ENCODE measurements at regions not wholly inside any gene's neighbourhood (a gene's known extent, or its start where the extent isn't known, plus 50 kb on each side); places are given as distances from the start of the nearest gene placed in this dataset.

DNA sequence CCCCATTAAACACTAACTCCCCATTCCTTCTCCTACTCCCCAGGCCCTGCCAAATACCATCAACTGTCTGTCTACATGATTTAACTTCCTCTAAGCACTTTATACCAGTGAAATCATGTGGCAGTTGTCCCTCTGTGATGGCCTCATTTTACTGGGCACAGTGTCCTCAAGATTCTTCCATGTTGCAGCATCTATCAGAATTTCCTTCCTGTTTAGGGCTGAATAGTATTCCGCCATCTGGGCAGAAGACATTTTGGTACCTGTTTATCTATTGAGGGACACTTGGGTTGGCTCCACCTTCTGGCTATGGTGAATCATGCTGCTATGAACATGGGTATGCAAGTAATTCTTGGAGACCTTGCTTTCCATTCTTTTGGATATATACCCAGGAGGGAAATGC, 59.4 kb upstream of the IRX4 start:
- no peaks in the 10 kb centered on the region for H3K27me3 ChIP-seq
- ATAC-seq (no peak), DNase-seq (no peak)
- no peaks in the 10 kb centered on the region for H3K4me1 ChIP-seq
- intact Hi-C loops (cut with DNase I): no loop called here
- WGBS, 2 donors: 89 to 93% methylated on average over 1 of the region's 1 CpG
- H3K36me3 ChIP-seq (replicated peaks in 1 of 2; ENCODE audit: insufficient read depth in 1 of 2, low read depth in 2 of 2): no peaks in the 10 kb centered on the region
- H3K27ac ChIP-seq: no peak overlapping the region
- H3K9me3 ChIP-seq: no peaks in the 10 kb centered on the region
- no peak overlapping the region for H3K4me3 ChIP-seq
- TF ChIP-seq, protein P1, sequence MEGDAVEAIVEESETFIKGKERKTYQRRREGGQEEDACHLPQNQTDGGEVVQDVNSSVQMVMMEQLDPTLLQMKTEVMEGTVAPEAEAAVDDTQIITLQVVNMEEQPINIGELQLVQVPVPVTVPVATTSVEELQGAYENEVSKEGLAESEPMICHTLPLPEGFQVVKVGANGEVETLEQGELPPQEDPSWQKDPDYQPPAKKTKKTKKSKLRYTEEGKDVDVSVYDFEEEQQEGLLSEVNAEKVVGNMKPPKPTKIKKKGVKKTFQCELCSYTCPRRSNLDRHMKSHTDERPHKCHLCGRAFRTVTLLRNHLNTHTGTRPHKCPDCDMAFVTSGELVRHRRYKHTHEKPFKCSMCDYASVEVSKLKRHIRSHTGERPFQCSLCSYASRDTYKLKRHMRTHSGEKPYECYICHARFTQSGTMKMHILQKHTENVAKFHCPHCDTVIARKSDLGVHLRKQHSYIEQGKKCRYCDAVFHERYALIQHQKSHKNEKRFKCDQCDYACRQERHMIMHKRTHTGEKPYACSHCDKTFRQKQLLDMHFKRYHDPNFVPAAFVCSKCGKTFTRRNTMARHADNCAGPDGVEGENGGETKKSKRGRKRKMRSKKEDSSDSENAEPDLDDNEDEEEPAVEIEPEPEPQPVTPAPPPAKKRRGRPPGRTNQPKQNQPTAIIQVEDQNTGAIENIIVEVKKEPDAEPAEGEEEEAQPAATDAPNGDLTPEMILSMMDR (IDR thresholded peaks at IDR 0.05): no peak
- no peak for TF ChIP-seq POLR2A (IDR thresholded peaks at IDR 0.05)

- Histone ChIP-seq H3K27ac (no peak overlapping the region), H3K4me3 (no peak overlapping the region), H3K9me3 (no peaks in the 10 kb centered on the region), H3K36me3 (replicated peaks in 1 of 2; ENCODE audit: insufficient read depth in 1 of 2, low read depth in 2 of 2) (no peaks in the 10 kb centered on the region), H3K27me3 (no peaks in the 10 kb centered on the region), H3K4me1 (no peaks in the 10 kb centered on the region)
- TF ChIP-seq POLR2A (IDR thresholded peaks at IDR 0.05): no peak
- TF ChIP-seq, protein P1 (IDR thresholded peaks at IDR 0.05): no peak
- no peak for ATAC-seq
- intact Hi-C loops (cut with DNase I): no loop called here
- no peak for DNase-seq
- 46 to 71% methylated on average over 5 to 6 of the region's 6 CpGs for WGBS, 2 donors
These were observed 56.5 kb upstream of the IRX4 start for GRCh38 chr5:1939256-1939655.

DNA sequence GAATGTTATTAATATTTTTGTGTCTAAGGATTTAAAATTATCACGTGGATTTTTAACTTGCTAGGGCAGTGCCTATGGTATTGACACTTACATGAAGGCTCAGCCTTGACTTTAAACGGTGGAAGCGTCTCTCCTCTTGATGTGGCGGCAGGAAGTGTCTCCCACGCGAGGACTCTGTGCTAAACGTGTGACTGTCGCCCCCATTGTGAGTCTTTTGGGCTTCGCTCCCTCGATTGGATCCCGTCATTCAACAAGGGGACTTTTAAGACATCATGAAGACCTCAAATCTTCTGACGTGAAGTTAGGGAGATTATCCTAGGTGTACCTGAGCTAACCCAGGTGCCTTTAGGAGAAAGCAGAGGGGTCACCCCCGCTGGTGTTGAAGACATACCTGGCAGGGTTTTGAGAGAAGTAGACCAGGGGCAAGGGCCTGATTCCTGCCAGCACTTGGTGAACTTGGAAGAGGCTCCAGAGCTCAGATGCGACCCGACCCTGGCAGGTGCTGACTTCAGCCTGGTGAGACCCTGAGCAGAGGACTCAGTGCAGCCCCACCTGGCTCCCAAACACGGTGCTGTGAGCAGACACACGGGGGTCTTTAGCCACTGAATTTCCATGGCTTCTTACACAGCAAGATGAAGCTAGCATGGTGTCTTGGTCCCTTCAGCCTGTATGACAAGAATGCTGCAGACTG, 55.7 kb upstream of the IRX4 start:
- Histone ChIP-seq H3K27ac (no peak overlapping the region), H3K4me3 (no peak overlapping the region), H3K4me1 (no peaks in the 10 kb centered on the region), H3K36me3 (replicated peaks in 1 of 2; ENCODE audit: insufficient read depth in 1 of 2, low read depth in 2 of 2) (no peaks in the 10 kb centered on the region), H3K9me3 (no peaks in the 10 kb centered on the region), H3K27me3 (no peaks in the 10 kb centered on the region)
- intact Hi-C loops (cut with DNase I): no loop called here
- WGBS, 2 donors: 84 to 85% methylated on average over 14 to 15 of the region's 17 CpGs
- TF ChIP-seq POLR2A (IDR thresholded peaks at IDR 0.05): no peak
- TF ChIP-seq, protein P1 (IDR thresholded peaks at IDR 0.05): no peak
- ATAC-seq: no peak
- DNase-seq: no peak

- DNase-seq: no peak
- H3K27ac ChIP-seq: no peak overlapping the region
- no peak for ATAC-seq
- no peaks in the 10 kb centered on the region for H3K36me3 ChIP-seq (replicated peaks in 1 of 2; ENCODE audit: insufficient read depth in 1 of 2, low read depth in 2 of 2)
- intact Hi-C loops (cut with DNase I): no loop called here
- H3K9me3 ChIP-seq: no peaks in the 10 kb centered on the region
- TF ChIP-seq POLR2A (IDR thresholded peaks at IDR 0.05): no peak
- TF ChIP-seq, protein P1 (IDR thresholded peaks at IDR 0.05): no peak
- 85 to 86% methylated on average over 12 of the region's 12 CpGs for WGBS, 2 donors
- no peaks in the 10 kb centered on the region for H3K27me3 ChIP-seq
- H3K4me3 ChIP-seq: no peak overlapping the region
- no peaks in the 10 kb centered on the region for H3K4me1 ChIP-seq
These were observed 54.9 kb upstream of the IRX4 start for GRCh38 chr5:1937590-1937989.

- no peaks in the 10 kb centered on the region for H3K36me3 ChIP-seq (replicated peaks in 1 of 2; ENCODE audit: insufficient read depth in 1 of 2, low read depth in 2 of 2)
- no peak overlapping the region for H3K4me3 ChIP-seq
- WGBS, 2 donors: 77 to 80% methylated on average over 5 of the region's 5 CpGs
- no peak for TF ChIP-seq POLR2A (IDR thresholded peaks at IDR 0.05)
- TF ChIP-seq, protein P1 (IDR thresholded peaks at IDR 0.05): no peak
- no peaks in the 10 kb centered on the region for H3K9me3 ChIP-seq
- H3K4me1 ChIP-seq: no peaks in the 10 kb centered on the region
- intact Hi-C loops (cut with DNase I): no loop called here
- no peaks in the 10 kb centered on the region for H3K27me3 ChIP-seq
- DNase-seq: no peak
- no peak overlapping the region for H3K27ac ChIP-seq
- no peak for ATAC-seq
These were observed 54.2 kb upstream of the IRX4 start for GRCh38 chr5:1936901-1937300.

Measured in body of pancreas (tissue), 4 donors.